ENCODE measurements at regions not wholly inside any gene's neighbourhood (a gene's known extent, or its start where the extent isn't known, plus 50 kb on each side); places are given as distances from the start of the nearest gene placed in this dataset.
"Not testable (repeated sequence)": the region's sequence is repeated elsewhere in the genome, so short reads cannot be mapped to it uniquely, and the experiment has no call there.

- H3K4me1 ChIP-seq (ENCODE audit: control insufficient read depth in 4 of 4, insufficient read depth in 4 of 4, low read length in 3 of 4); H3K36me3 ChIP-seq (ENCODE audit: control insufficient read depth in 4 of 4, insufficient read depth in 3 of 4, low read depth in 1 of 4, low read length in 3 of 4); H3K9ac ChIP-seq (ENCODE audit: low read depth in 1 of 2, low read length in 2 of 2); H3K27me3 ChIP-seq (ENCODE audit: control insufficient read depth in 4 of 4, insufficient read depth in 4 of 4, low read length in 3 of 4); H3K27ac ChIP-seq (ENCODE audit: low read depth in 1 of 2, low read length in 2 of 2); H3K9me3 ChIP-seq (ENCODE audit: control insufficient read depth in 4 of 4, low read length in 3 of 4); H3K4me3 ChIP-seq (ENCODE audit: low read depth in 1 of 3, low read length in 3 of 3); DNase-seq (ENCODE audit: low spot score): not testable (repeated sequence)
- WGBS: 100% methylated on average over 2 of the region's 6 CpGs
Observed at GRCh38 chr2:85969367-85969766, 80.6 kb upstream of the ST3GAL5 start.

GRCh38 chr2:85965770-85966169 is 77.0 kb upstream of the ST3GAL5 start:
- H3K27me3 ChIP-seq (ENCODE audit: control insufficient read depth in 4 of 4, insufficient read depth in 4 of 4, low read length in 3 of 4); H3K27ac ChIP-seq (ENCODE audit: low read depth in 1 of 2, low read length in 2 of 2); H3K4me3 ChIP-seq (ENCODE audit: low read depth in 1 of 3, low read length in 3 of 3); H3K9me3 ChIP-seq (ENCODE audit: control insufficient read depth in 4 of 4, low read length in 3 of 4); DNase-seq (ENCODE audit: low spot score); H3K36me3 ChIP-seq (ENCODE audit: control insufficient read depth in 4 of 4, insufficient read depth in 3 of 4, low read depth in 1 of 4, low read length in 3 of 4); H3K4me1 ChIP-seq (ENCODE audit: control insufficient read depth in 4 of 4, insufficient read depth in 4 of 4, low read length in 3 of 4); H3K9ac ChIP-seq (ENCODE audit: low read depth in 1 of 2, low read length in 2 of 2): not testable (repeated sequence)
- 82% methylated on average over 1 of the region's 2 CpGs for WGBS

DNA sequence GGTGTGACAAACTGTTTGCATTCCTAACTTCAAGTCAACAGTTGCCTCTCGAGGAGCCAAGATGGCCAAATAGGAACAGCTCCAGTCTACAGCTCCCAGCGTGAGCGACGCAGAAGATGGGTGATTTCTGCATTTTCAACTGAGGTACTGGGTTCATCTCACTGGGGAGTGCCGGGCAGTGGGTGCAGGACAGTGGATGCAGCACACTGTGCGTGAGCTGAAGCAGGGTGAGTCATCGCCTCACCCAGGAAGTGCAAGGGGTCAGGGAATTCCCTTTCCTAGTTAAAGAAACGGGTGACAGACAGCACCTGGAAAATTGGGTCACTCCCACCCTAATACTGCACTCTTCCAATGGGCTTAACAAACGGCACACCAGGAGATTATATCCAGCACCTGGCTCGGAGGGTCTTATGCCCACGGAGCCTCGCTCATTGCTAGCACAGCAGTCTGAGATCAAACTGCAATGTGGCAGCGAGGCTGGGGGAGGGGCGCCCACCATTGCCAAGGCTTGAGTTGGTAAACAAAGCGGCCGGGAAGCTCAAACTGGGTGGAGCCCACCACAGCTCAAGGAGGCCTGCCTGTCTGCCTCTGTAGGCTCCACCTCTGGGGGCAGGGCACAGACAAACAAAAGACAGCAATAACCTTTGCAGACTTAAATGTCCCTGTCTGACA is 75.1 kb upstream of the ST3GAL5 start:
- H3K27me3 ChIP-seq (ENCODE audit: control insufficient read depth in 4 of 4, insufficient read depth in 4 of 4, low read length in 3 of 4); H3K9me3 ChIP-seq (ENCODE audit: control insufficient read depth in 4 of 4, low read length in 3 of 4); H3K27ac ChIP-seq (ENCODE audit: low read depth in 1 of 2, low read length in 2 of 2); H3K4me1 ChIP-seq (ENCODE audit: control insufficient read depth in 4 of 4, insufficient read depth in 4 of 4, low read length in 3 of 4); H3K36me3 ChIP-seq (ENCODE audit: control insufficient read depth in 4 of 4, insufficient read depth in 3 of 4, low read depth in 1 of 4, low read length in 3 of 4); H3K9ac ChIP-seq (ENCODE audit: low read depth in 1 of 2, low read length in 2 of 2); DNase-seq (ENCODE audit: low spot score); H3K4me3 ChIP-seq (ENCODE audit: low read depth in 1 of 3, low read length in 3 of 3): not testable (repeated sequence)
- WGBS: 89% methylated on average over 16 of the region's 16 CpGs

DNA sequence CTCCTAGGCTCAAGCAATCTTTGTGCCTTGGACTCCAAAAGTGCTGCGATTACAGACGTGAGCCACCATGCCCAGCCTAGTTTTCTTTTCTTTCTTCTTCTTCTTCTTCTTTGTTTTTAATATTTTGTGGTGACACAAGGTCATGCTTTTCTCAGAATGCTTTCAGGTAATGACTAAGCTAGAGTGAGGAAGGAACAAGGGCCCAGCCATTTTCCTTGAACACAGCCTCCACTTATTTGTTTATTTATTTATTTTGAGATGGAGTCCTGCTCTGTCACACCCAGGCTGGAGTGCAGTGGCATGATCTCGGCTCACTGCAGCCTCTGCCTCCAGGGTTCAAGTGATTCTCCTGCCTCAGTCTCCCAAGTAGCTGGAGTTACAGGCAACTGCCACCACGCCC is 74.3 kb upstream of the ST3GAL5 start:
- no peaks in the 10 kb centered on the region for H3K27me3 ChIP-seq (ENCODE audit: control insufficient read depth in 4 of 4, insufficient read depth in 4 of 4, low read length in 3 of 4)
- H3K36me3 ChIP-seq (ENCODE audit: control insufficient read depth in 4 of 4, insufficient read depth in 3 of 4, low read depth in 1 of 4, low read length in 3 of 4): no peaks in the 10 kb centered on the region
- TF ChIP-seq HNF4A (conservative IDR thresholded peaks at IDR 0.05): no peak
- TF ChIP-seq, protein P1, sequence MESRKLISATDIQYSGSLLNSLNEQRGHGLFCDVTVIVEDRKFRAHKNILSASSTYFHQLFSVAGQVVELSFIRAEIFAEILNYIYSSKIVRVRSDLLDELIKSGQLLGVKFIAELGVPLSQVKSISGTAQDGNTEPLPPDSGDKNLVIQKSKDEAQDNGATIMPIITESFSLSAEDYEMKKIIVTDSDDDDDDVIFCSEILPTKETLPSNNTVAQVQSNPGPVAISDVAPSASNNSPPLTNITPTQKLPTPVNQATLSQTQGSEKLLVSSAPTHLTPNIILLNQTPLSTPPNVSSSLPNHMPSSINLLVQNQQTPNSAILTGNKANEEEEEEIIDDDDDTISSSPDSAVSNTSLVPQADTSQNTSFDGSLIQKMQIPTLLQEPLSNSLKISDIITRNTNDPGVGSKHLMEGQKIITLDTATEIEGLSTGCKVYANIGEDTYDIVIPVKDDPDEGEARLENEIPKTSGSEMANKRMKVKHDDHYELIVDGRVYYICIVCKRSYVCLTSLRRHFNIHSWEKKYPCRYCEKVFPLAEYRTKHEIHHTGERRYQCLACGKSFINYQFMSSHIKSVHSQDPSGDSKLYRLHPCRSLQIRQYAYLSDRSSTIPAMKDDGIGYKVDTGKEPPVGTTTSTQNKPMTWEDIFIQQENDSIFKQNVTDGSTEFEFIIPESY (IDR thresholded peaks at IDR 0.05): no peak
- no peak for TF ChIP-seq YY1 (IDR thresholded peaks at IDR 0.05)
- no peak for TF ChIP-seq NR2F2 (IDR thresholded peaks at IDR 0.05)
- TF ChIP-seq HNF4G (IDR thresholded peaks at IDR 0.05): no peak
- TF ChIP-seq JUND (IDR thresholded peaks at IDR 0.05): no peak
- H3K4me3 ChIP-seq (ENCODE audit: low read depth in 1 of 3, low read length in 3 of 3): no peak overlapping the region
- no peaks in the 10 kb centered on the region for H3K4me1 ChIP-seq (ENCODE audit: control insufficient read depth in 4 of 4, insufficient read depth in 4 of 4, low read length in 3 of 4)
- H3K27ac ChIP-seq (ENCODE audit: low read depth in 1 of 2, low read length in 2 of 2): no peak overlapping the region
- no peaks in the 10 kb centered on the region for H3K9me3 ChIP-seq (ENCODE audit: control insufficient read depth in 4 of 4, low read length in 3 of 4)
- no peak overlapping the region for H3K9ac ChIP-seq (ENCODE audit: low read depth in 1 of 2, low read length in 2 of 2)
- no peak for DNase-seq (ENCODE audit: low spot score)
- WGBS: 91% methylated on average over 4 of the region's 4 CpGs

DNA sequence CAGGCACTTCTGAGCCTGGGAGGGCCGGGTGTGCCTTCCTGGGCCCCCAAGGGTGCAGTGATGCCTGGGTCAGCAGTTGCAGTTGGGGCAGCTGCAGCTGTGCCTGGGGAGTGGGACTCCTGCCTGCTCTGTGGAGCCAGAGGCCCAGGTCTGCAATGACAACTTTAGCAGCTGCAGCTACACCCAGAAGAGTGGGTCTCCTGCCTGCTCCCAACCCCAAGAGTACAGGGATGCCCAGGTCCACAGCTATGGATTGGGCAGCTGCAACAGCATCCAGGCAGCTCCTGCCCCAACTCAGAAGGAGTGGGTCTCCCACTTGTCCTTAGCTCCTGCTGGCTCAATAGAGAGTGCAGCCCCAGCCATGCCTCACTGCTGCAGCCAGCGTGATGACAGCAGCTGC is 73.0 kb upstream of the ST3GAL5 start:
- Histone ChIP-seq H3K27ac (ENCODE audit: low read depth in 1 of 2, low read length in 2 of 2) (no peak overlapping the region), H3K36me3 (ENCODE audit: control insufficient read depth in 4 of 4, insufficient read depth in 3 of 4, low read depth in 1 of 4, low read length in 3 of 4) (no peaks in the 10 kb centered on the region), H3K4me1 (ENCODE audit: control insufficient read depth in 4 of 4, insufficient read depth in 4 of 4, low read length in 3 of 4) (no peaks in the 10 kb centered on the region), H3K27me3 (ENCODE audit: control insufficient read depth in 4 of 4, insufficient read depth in 4 of 4, low read length in 3 of 4) (no peaks in the 10 kb centered on the region), H3K9ac (ENCODE audit: low read depth in 1 of 2, low read length in 2 of 2) (no peak overlapping the region), H3K4me3 (ENCODE audit: low read depth in 1 of 3, low read length in 3 of 3) (no peak overlapping the region), H3K9me3 (ENCODE audit: control insufficient read depth in 4 of 4, low read length in 3 of 4) (no peaks in the 10 kb centered on the region)
- WGBS: 94% methylated on average over 2 of the region's 2 CpGs
- no peak for DNase-seq (ENCODE audit: low spot score)
- no peak for TF ChIP-seq ATF3 (IDR thresholded peaks at IDR 0.05)
- no peak for TF ChIP-seq REST (IDR thresholded peaks at IDR 0.05)
- no peak for TF ChIP-seq HNF4A (conservative IDR thresholded peaks at IDR 0.05)
- no peak for TF ChIP-seq JUND (IDR thresholded peaks at IDR 0.05)
- no peak for TF ChIP-seq HNF4G (IDR thresholded peaks at IDR 0.05)
- TF ChIP-seq, protein P1 (IDR thresholded peaks at IDR 0.05): no peak
- no peak for TF ChIP-seq EGR1 (IDR thresholded peaks at IDR 0.05; ENCODE audit: low read depth in 2 of 2)
- no peak for TF ChIP-seq MAX (IDR thresholded peaks at IDR 0.05)

All from liver (tissue), 7 donors.